Skeletal muscle tissue (tissue), 3 donors: ENCODE measurements at regions not wholly inside any gene's neighbourhood (a gene's known extent, or its start where the extent isn't known, plus 50 kb on each side); places are given as distances from the start of the nearest gene placed in this dataset.

Experiments
- H3K27ac ChIP-seq: one replicate; pipeline ENCODE4 v1.7.0; 2013; ENCODE audit warnings: mild to moderate bottlenecking, low read depth, low read length, inconsistent platforms
- H3K27me3 ChIP-seq, 3 donors: one replicate each; pipeline ENCODE4 v1.7.0; 2013; ENCODE audit warnings: low read length in 3 of 3; ENCODE audit not compliant: control insufficient read depth in 3 of 3, insufficient read depth in 3 of 3
- H3K36me3 ChIP-seq, 3 donors: one replicate each; pipeline ENCODE4 v1.7.0; 2013; ENCODE audit warnings: low read length in 3 of 3; ENCODE audit not compliant: control insufficient read depth in 3 of 3, insufficient read depth in 3 of 3
- H3K4me1 ChIP-seq, 3 donors: one replicate each; pipeline ENCODE4 v1.7.0; 2013; ENCODE audit warnings: low read length in 3 of 3, mild to moderate bottlenecking in 3 of 3; ENCODE audit not compliant: control insufficient read depth in 3 of 3, insufficient read depth in 3 of 3
- H3K4me3 ChIP-seq, 3 donors: one replicate each; pipeline ENCODE4 v1.7.0; 2013; ENCODE audit warnings: low read length in 3 of 3
- H3K9ac ChIP-seq, 3 donors: one replicate each; pipeline ENCODE4 v1.7.0; 2013; ENCODE audit warnings: low read length in 3 of 3, mild to moderate bottlenecking in 3 of 3, moderate library complexity in 2 of 3, low read depth in 1 of 3
- H3K9me3 ChIP-seq, 3 donors: one replicate each; pipeline ENCODE4 v1.7.0; 2013; ENCODE audit warnings: low read length in 3 of 3; ENCODE audit not compliant: control insufficient read depth in 3 of 3
- donor health status: Osteomylitis.

GRCh38 chr3:128569756-128570155 is 76.8 kb upstream of the GATA2 start:
- Histone ChIP-seq H3K4me1 (peaks cover 0 to 5% (median 4%) of the 10 kb centered on the region in 3 donors), H3K4me3 (no peak overlapping the region), H3K27me3 (peaks cover 10 to 41% (median 27%) of the 10 kb centered on the region in 3 donors), H3K36me3 (no peaks in the 10 kb centered on the region), H3K27ac (no peak overlapping the region), H3K9ac (no peak overlapping the region), H3K9me3 (no peaks in the 10 kb centered on the region)

- Histone ChIP-seq H3K27ac (no peak overlapping the region), H3K4me3 (no peak overlapping the region), H3K9ac (no peak overlapping the region), H3K4me1 (peaks cover 0 to 5% (median 4%) of the 10 kb centered on the region in 3 donors), H3K9me3 (no peaks in the 10 kb centered on the region), H3K27me3 (peaks cover 10 to 40% (median 27%) of the 10 kb centered on the region in 3 donors), H3K36me3 (no peaks in the 10 kb centered on the region)
Observed at GRCh38 chr3:128568602-128569490, 75.8 kb upstream of the GATA2 start.

GRCh38 chr3:128567705-128568356 is 74.8 kb upstream of the GATA2 start:
- peaks cover 10 to 33% (median 22%) of the 10 kb centered on the region in 3 donors for H3K27me3 ChIP-seq
- H3K4me3 ChIP-seq, result no peak overlapping the region
- H3K4me1 ChIP-seq, result peaks cover 0 to 5% (median 0%) of the 10 kb centered on the region in 3 donors
- H3K9me3 ChIP-seq, result no peaks in the 10 kb centered on the region
- H3K27ac ChIP-seq, result no peak overlapping the region
- H3K36me3 ChIP-seq, result no peaks in the 10 kb centered on the region
- no peak overlapping the region for H3K9ac ChIP-seq

GRCh38 chr3:128567141-128567540 is 74.1 kb upstream of the GATA2 start:
- H3K4me1 ChIP-seq, result peaks cover 0 to 5% (median 0%) of the 10 kb centered on the region in 3 donors
- no peaks in the 10 kb centered on the region for H3K36me3 ChIP-seq
- H3K9me3 ChIP-seq, result no peaks in the 10 kb centered on the region
- H3K27me3 ChIP-seq, result peaks cover 10 to 26% (median 16%) of the 10 kb centered on the region in 3 donors
- no peak overlapping the region for H3K9ac ChIP-seq
- H3K4me3 ChIP-seq, result no peak overlapping the region
- no peak overlapping the region for H3K27ac ChIP-seq

- Histone ChIP-seq H3K36me3 (no peaks in the 10 kb centered on the region), H3K9ac (no peak overlapping the region), H3K27me3 (peaks cover 14 to 24% (median 19%) of the 10 kb centered on the region in 3 donors), H3K27ac (no peak overlapping the region), H3K4me1 (peaks cover 0 to 5% (median 0%) of the 10 kb centered on the region in 3 donors), H3K9me3 (no peaks in the 10 kb centered on the region), H3K4me3 (no peak overlapping the region)
Observed at GRCh38 chr3:128563439-128563838, 70.4 kb upstream of the GATA2 start.

- no peak overlapping the region for H3K9ac ChIP-seq
- H3K9me3 ChIP-seq, result no peaks in the 10 kb centered on the region
- H3K4me1 ChIP-seq, result peaks cover 0 to 4% (median under 1%) of the 10 kb centered on the region in 3 donors
- H3K4me3 ChIP-seq, result no peak overlapping the region
- H3K36me3 ChIP-seq, result no peaks in the 10 kb centered on the region
- no peak overlapping the region for H3K27ac ChIP-seq
- peaks cover 16 to 29% (median 29%) of the 10 kb centered on the region in 3 donors for H3K27me3 ChIP-seq
Observed at GRCh38 chr3:128561504-128561903, 68.5 kb upstream of the GATA2 start.

GRCh38 chr3:128560768-128561167 is 67.8 kb upstream of the GATA2 start:
- no peaks in the 10 kb centered on the region for H3K36me3 ChIP-seq
- H3K4me3 ChIP-seq, result no peak overlapping the region
- H3K27me3 ChIP-seq, result peaks cover 23 to 36% (median 33%) of the 10 kb centered on the region in 3 donors
- H3K9me3 ChIP-seq, result no peaks in the 10 kb centered on the region
- H3K9ac ChIP-seq, result no peak overlapping the region
- H3K27ac ChIP-seq, result no peak overlapping the region
- H3K4me1 ChIP-seq, result peaks cover 0 to 9% (median 3%) of the 10 kb centered on the region in 3 donors

GRCh38 chr3:128559486-128560225 is 66.7 kb upstream of the GATA2 start:
- Histone ChIP-seq H3K4me3 (no peak overlapping the region), H3K27me3 (peaks cover 27 to 42% (median 41%) of the 10 kb centered on the region in 3 donors), H3K9ac (no peak overlapping the region), H3K9me3 (no peaks in the 10 kb centered on the region), H3K4me1 (peaks cover 0 to 9% (median 3%) of the 10 kb centered on the region in 3 donors), H3K27ac (no peak overlapping the region), H3K36me3 (no peaks in the 10 kb centered on the region)

GRCh38 chr3:128557531-128558280 is 64.7 kb upstream of the GATA2 start:
- no peak overlapping the region for H3K9ac ChIP-seq
- H3K9me3 ChIP-seq, result no peaks in the 10 kb centered on the region
- H3K27me3 ChIP-seq, result peaks cover 40 to 56% (median 44%) of the 10 kb centered on the region in 3 donors
- no peak overlapping the region for H3K4me3 ChIP-seq
- H3K27ac ChIP-seq, result no peak overlapping the region
- no peaks in the 10 kb centered on the region for H3K36me3 ChIP-seq
- peaks cover 0 to 12% (median 3%) of the 10 kb centered on the region in 3 donors for H3K4me1 ChIP-seq
